PC-9 (cell line): ENCODE measurements at regions not wholly inside any gene's neighbourhood (a gene's known extent, or its start where the extent isn't known, plus 50 kb on each side); places are given as distances from the start of the nearest gene placed in this dataset.

Experiments
- EZH2 ChIP-seq: fragments of 200-600 bp; sonication (generic); IDR thresholded peaks from 2 replicates; pipeline ENCODE4 v1.8.0; 2017; ENCODE audit warnings: antibody characterized with exemption, low read depth
- TF ChIP-seq, protein P1 (sequence below): fragments of 200-600 bp; sonication (generic); conservative IDR thresholded peaks from 2 replicates; pipeline ENCODE4 v1.6.1; 2017; ENCODE audit warnings: mixed run types, antibody characterized with exemption, mild to moderate bottlenecking, moderate library complexity

DNA sequence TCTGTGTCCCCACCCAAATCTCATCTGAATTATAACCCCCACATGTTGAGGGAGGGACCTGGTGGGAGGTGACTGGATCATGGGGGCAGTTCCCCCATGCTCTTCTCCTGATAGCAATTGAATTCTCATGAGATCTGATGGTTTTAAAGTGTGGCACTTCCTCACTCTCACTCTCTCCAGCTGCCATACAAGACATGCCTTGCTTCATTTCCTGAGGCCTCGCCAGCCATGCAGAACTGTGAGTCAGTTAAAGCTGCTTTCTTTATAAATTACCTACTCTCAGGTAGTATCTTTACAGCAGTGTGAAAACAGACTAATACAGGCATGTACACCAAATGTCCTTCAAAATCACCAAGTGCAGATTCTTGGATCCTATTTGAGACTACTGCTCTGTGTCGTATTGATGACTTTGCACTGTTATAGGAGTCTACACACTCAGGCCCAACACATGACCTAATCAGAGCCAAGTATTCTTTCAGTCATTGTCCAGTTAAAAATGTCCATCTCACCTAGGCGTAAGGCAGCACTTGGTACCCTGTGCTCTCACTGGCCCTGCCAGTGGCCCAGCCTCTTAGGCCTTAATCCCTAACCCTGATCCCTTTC is 52.8 kb upstream of the UST start:
- no peak for TF ChIP-seq EZH2
- TF ChIP-seq, protein P1, sequence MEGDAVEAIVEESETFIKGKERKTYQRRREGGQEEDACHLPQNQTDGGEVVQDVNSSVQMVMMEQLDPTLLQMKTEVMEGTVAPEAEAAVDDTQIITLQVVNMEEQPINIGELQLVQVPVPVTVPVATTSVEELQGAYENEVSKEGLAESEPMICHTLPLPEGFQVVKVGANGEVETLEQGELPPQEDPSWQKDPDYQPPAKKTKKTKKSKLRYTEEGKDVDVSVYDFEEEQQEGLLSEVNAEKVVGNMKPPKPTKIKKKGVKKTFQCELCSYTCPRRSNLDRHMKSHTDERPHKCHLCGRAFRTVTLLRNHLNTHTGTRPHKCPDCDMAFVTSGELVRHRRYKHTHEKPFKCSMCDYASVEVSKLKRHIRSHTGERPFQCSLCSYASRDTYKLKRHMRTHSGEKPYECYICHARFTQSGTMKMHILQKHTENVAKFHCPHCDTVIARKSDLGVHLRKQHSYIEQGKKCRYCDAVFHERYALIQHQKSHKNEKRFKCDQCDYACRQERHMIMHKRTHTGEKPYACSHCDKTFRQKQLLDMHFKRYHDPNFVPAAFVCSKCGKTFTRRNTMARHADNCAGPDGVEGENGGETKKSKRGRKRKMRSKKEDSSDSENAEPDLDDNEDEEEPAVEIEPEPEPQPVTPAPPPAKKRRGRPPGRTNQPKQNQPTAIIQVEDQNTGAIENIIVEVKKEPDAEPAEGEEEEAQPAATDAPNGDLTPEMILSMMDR = no peak
